ENCODE measurements at regions not wholly inside any gene's neighbourhood (a gene's known extent, or its start where the extent isn't known, plus 50 kb on each side); places are given as distances from the start of the nearest gene placed in this dataset.

DNA sequence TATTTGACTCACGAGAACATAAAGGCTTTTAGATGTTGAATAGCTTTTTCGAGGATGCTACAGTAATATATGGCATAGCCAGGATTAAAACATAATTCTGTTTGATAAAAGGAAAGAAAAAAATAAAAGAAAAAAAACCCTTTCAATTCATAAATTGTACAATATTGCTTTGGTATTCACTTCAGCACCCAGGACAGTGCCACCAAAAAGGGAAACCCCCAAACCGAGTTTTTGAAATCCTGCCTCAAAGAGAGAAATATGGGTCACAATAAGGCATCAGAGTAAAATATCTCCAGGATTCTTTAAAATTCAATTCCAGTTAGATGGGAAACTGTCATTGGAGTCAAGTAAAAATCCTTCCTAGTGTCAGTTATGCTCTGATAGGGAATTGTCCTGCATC lies 551.2 kb upstream of the SEL1L start:
- TF ChIP-seq, protein P1, sequence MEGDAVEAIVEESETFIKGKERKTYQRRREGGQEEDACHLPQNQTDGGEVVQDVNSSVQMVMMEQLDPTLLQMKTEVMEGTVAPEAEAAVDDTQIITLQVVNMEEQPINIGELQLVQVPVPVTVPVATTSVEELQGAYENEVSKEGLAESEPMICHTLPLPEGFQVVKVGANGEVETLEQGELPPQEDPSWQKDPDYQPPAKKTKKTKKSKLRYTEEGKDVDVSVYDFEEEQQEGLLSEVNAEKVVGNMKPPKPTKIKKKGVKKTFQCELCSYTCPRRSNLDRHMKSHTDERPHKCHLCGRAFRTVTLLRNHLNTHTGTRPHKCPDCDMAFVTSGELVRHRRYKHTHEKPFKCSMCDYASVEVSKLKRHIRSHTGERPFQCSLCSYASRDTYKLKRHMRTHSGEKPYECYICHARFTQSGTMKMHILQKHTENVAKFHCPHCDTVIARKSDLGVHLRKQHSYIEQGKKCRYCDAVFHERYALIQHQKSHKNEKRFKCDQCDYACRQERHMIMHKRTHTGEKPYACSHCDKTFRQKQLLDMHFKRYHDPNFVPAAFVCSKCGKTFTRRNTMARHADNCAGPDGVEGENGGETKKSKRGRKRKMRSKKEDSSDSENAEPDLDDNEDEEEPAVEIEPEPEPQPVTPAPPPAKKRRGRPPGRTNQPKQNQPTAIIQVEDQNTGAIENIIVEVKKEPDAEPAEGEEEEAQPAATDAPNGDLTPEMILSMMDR (IDR thresholded peaks at IDR 0.05), result no peak
- TF ChIP-seq ZFX (IDR thresholded peaks at IDR 0.05; ENCODE audit: borderline replicate concordance), result no peak
- H3K27ac ChIP-seq, result no peak overlapping the region

DNA sequence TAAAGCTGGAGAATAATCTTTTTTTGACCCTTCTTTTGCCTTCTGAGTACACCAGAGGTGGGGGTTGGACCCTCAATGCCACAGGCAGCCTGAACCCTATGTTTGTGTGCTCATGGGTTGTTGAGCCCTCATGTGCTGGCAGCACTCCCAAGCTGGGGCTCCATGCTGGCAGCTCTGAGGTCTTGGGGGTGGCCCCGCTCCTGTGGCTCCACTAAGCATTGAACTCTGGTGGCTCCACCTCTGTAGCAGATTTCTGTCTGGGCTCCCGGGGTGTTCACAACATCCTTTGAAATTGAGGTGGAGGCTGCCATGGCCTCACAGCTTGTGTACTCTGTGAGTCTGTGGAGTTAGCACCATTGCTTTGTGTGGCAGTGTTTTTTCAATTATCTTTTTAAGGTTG lies 557.4 kb upstream of the SEL1L start:
- TF ChIP-seq, protein P1 (IDR thresholded peaks at IDR 0.05), result no peak
- TF ChIP-seq ZFX (IDR thresholded peaks at IDR 0.05; ENCODE audit: borderline replicate concordance), result no peak
- no peak overlapping the region for H3K27ac ChIP-seq

DNA sequence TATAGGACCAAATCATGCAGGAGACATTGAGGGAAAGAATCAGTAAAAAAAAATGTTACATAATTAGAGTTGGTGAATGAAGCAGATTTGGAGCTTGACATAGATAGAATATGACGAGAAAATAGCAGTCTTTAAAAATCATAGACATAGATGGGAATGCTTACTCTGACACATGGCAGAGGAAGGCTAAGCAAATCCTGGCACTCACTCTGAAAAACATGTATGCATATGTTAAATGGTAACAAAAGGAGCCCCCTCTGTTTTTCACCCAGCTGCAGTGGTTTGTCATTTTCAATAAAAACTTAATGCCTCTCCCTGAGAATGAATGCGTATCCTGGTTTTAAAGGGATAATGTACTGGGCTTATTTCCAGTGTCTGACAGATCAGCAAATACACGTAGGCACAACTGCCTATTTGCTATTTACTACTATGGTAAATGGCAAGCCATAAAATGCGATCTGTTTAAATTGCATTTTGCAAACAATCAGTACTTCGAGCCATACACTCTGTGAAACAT lies 561.2 kb upstream of the SEL1L start:
- no peak overlapping the region for H3K27ac ChIP-seq
- TF ChIP-seq, protein P1 (IDR thresholded peaks at IDR 0.05), result no peak
- no peak for TF ChIP-seq ZFX (IDR thresholded peaks at IDR 0.05; ENCODE audit: borderline replicate concordance)

DNA sequence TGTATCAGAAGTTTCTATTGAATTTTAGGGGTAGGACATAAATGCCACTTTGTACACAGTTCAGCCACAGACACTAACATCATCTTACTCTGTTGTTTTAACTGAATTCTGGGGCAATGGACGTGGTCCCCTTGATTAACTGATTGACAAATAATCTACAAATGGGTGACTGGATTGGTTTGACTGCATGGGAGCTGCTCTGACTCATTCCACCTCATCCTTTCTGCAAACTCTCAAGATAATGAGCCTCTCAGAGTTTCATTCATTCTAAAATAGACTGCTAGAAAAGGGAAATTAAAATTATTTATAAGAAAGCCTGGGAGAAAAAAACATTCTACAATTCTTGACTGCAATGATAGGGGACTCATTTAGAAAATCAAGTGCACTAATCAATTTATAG lies 570.4 kb upstream of the SEL1L start:
- no peak for TF ChIP-seq ZFX (IDR thresholded peaks at IDR 0.05; ENCODE audit: borderline replicate concordance)
- TF ChIP-seq, protein P1 (IDR thresholded peaks at IDR 0.05), result no peak
- no peak overlapping the region for H3K27ac ChIP-seq

DNA sequence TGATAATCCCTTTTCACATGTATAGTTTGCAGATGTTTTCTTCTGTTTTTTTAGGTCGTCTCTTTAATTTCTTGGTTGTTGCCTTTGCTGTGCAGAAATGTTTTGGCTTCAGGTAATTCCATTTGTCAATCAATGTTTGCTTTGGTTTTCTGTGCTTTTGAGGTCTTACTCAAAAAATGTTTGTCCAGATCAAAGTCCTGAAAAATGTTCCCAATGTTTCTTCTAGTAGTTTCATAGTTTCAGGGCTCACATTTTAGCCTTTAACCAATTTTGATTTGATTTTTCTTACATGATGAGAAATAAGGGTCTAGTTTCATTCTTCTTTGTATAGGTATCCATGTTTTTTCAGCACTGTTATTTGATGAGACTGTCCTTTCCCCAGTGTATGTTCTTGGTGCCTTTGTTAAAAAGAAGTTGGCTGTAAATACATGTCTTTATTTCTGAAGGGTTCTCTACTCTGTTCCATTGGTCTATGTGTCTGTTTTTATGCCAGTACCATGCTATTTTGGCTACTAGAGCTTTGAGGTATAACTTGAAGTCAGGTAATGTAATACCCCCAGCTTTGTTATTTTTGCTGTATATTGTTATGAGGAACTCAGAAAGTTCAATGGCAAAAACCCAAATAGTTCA lies 578.7 kb upstream of the SEL1L start:
- H3K27ac ChIP-seq, result no peak overlapping the region
- TF ChIP-seq, protein P1 (IDR thresholded peaks at IDR 0.05), result no peak
- TF ChIP-seq ZFX (IDR thresholded peaks at IDR 0.05; ENCODE audit: borderline replicate concordance), result no peak

DNA sequence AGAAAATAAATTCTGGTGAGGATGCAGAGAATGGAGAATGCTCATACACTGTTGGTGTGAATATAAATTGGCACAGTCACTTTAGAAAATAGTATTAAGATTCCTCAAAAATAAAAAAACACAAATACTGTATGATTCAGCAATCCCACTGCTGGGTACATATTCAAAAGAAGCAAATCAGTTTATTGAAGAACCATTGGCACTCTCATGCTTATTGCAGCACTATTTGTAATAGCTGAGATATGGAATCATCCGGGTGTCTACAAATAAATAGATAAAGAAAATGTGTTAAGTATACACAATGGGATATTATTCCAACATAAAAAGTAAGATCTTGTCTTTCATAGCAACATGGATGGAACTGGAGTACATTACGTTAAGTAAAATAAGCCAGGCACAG lies 579.4 kb upstream of the SEL1L start:
- H3K27ac ChIP-seq, result no peak overlapping the region
- TF ChIP-seq, protein P1 (IDR thresholded peaks at IDR 0.05), result no peak
- no peak for TF ChIP-seq ZFX (IDR thresholded peaks at IDR 0.05; ENCODE audit: borderline replicate concordance)

DNA sequence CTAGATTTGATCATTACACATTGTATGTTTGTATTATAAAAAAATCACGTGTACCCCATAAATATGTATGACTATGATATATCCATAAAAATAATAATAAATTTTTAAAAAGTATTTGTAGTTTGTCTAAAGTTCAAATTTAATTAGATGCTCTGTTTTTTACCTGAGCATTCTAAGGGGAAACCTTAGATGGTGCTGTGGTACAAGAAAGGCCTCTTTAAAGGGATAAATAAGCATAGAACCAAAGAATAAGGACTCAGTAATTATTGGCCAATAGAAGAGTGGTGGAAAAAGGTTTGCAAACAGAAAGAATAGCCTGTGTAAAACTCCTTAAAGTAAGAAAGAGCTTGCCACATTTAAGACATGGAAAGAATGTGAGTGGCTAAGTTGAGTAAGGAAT lies 580.1 kb upstream of the SEL1L start:
- no peak overlapping the region for H3K27ac ChIP-seq
- TF ChIP-seq, protein P1 (IDR thresholded peaks at IDR 0.05), result peak; percentile 25; the same call in 1 of the 2 replicates
- TF ChIP-seq ZFX (IDR thresholded peaks at IDR 0.05; ENCODE audit: borderline replicate concordance), result no peak

Measured in 22Rv1 (cell line).